ENCODE measurements at regions not wholly inside any gene's neighbourhood (a gene's known extent, or its start where the extent isn't known, plus 50 kb on each side); places are given as distances from the start of the nearest gene placed in this dataset.

GRCh38 chr16:86426063-86426642, 84.2 kb upstream of the FOXF1 start:
- TF ChIP-seq CTCF (conservative IDR thresholded peaks at IDR 0.05; ENCODE audit: low read depth, low read length) (no peak), EZH2 (IDR thresholded peaks at IDR 0.05; ENCODE audit: low read length, unreplicated experiment) (no peak), EZH2phosphoT487 (IDR thresholded peaks at IDR 0.05; ENCODE audit: borderline replicate concordance, low read length) (no peak)

Measured in PC-3 (cell line).